ENCODE measurements at regions not wholly inside any gene's neighbourhood (a gene's known extent, or its start where the extent isn't known, plus 50 kb on each side); places are given as distances from the start of the nearest gene placed in this dataset.

- Histone ChIP-seq H3K4me3 (replicated peaks in 1 of 3; ENCODE audit: insufficient read depth in 1 of 3, low read depth in 1 of 3, low read length in 3 of 3) (no peak overlapping the region), H3K9me3 (replicated peaks; ENCODE audit: control insufficient read depth, insufficient read depth, low read length) (peaks cover 2% of the 10 kb centered on the region), H3K9ac (replicated peaks; ENCODE audit: extremely low read depth, insufficient read depth, low read length) (no peak overlapping the region), H3K27me3 (ENCODE audit: control insufficient read depth in 2 of 2, insufficient read depth in 2 of 2, low read length in 2 of 2) (no peaks in the 10 kb centered on the region), H3K4me2 (ENCODE audit: insufficient read depth, low read length) (no peak overlapping the region), H3K36me3 (ENCODE audit: control insufficient read depth in 2 of 2, extremely low read depth in 1 of 2, insufficient read depth in 2 of 2, low read length in 2 of 2) (no peaks in the 10 kb centered on the region), H3K27ac (ENCODE audit: insufficient read depth, low read depth, low read length) (no peak overlapping the region), H3K9me1 (replicated peaks; ENCODE audit: control insufficient read depth, extremely low read depth, insufficient read depth, low read length) (no peaks in the 10 kb centered on the region), H2AFZ (ENCODE audit: low read depth, low read length) (no peak overlapping the region), H3K79me2 (ENCODE audit: control insufficient read depth, insufficient read depth, low read length) (no peaks in the 10 kb centered on the region), H4K20me1 (replicated peaks; ENCODE audit: control insufficient read depth, extremely low read depth, insufficient read depth, low read length) (no peaks in the 10 kb centered on the region), H3K4me1 (ENCODE audit: control insufficient read depth, extremely low read depth, insufficient read depth, low read length) (no peaks in the 10 kb centered on the region)
- intact Hi-C loops (cut with micrococcal nuclease) (no loop called here), dilution Hi-C loops (cut with MboI; ENCODE audit: extremely low pct_ligation_motif_present, low sequenced_read_pairs) (no loop called here)
- ChIA-PET POLR2A (no interaction called here), CTCF (no interaction called here)
- FAIRE-seq (no peak), DNase-seq (ENCODE audit: low read depth, low spot score) (no peak)
- no TSS peak for BruUV-seq (replicated peaks)
- TF ChIP-seq POLR2A (IDR thresholded peaks at IDR 0.05; ENCODE audit: low read depth, low read length) (no peak), MYC (IDR thresholded peaks at IDR 0.05; ENCODE audit: low read depth, low read length) (no peak), EZH2 (IDR thresholded peaks at IDR 0.05; ENCODE audit: borderline replicate concordance, low read depth, low read length, severe bottlenecking) (no peak), JUN (IDR thresholded peaks at IDR 0.05; ENCODE audit: borderline replicate concordance, insufficient read depth, insufficient read length, low read depth) (no peak), FOS (IDR thresholded peaks at IDR 0.05; ENCODE audit: borderline replicate concordance, insufficient read depth, low read length) (no peak), GATA2 (IDR thresholded peaks at IDR 0.05; ENCODE audit: insufficient read depth, insufficient read length, low read depth, low read length) (no peak), MAX (IDR thresholded peaks at IDR 0.05; ENCODE audit: insufficient read depth, insufficient read length) (no peak), POLR2AphosphoS5 (IDR thresholded peaks at IDR 0.05; ENCODE audit: insufficient read depth, low read depth, low read length) (no peak)
- TF ChIP-seq, protein P1, sequence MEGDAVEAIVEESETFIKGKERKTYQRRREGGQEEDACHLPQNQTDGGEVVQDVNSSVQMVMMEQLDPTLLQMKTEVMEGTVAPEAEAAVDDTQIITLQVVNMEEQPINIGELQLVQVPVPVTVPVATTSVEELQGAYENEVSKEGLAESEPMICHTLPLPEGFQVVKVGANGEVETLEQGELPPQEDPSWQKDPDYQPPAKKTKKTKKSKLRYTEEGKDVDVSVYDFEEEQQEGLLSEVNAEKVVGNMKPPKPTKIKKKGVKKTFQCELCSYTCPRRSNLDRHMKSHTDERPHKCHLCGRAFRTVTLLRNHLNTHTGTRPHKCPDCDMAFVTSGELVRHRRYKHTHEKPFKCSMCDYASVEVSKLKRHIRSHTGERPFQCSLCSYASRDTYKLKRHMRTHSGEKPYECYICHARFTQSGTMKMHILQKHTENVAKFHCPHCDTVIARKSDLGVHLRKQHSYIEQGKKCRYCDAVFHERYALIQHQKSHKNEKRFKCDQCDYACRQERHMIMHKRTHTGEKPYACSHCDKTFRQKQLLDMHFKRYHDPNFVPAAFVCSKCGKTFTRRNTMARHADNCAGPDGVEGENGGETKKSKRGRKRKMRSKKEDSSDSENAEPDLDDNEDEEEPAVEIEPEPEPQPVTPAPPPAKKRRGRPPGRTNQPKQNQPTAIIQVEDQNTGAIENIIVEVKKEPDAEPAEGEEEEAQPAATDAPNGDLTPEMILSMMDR (IDR thresholded peaks at IDR 0.05; ENCODE audit: extremely low read depth in 1 of 2, insufficient read depth in 1 of 2, low read depth in 1 of 2, low read length in 2 of 2): no peak
These were observed 1330.0 kb upstream of the CELF4 start for GRCh38 chr18:38895560-38895959.

Measured in endothelial cell of umbilical vein (primary cell).